ENCODE measurements at regions not wholly inside any gene's neighbourhood (a gene's known extent, or its start where the extent isn't known, plus 50 kb on each side); places are given as distances from the start of the nearest gene placed in this dataset.

DNA sequence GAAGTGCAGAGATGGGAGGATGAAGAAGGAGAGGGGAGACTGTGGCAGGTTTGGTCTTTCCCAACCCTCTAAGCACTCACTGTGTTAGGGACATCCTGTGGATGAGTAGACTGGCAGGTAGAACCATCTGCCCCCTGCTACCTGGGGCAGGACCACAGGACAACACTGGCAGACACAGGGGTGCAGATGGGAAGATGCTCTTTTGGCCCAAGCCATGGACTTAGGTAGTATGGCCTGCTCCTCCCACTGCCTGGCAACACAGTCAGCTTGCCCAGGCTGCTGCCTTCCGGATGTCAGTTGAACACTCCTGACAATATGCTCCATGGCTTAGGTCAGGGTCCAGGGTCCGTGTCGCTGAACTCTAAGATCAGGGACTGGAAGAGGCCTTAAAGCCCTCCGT, 140.7 kb upstream of the NAV2 start:
- TF ChIP-seq, protein P1, sequence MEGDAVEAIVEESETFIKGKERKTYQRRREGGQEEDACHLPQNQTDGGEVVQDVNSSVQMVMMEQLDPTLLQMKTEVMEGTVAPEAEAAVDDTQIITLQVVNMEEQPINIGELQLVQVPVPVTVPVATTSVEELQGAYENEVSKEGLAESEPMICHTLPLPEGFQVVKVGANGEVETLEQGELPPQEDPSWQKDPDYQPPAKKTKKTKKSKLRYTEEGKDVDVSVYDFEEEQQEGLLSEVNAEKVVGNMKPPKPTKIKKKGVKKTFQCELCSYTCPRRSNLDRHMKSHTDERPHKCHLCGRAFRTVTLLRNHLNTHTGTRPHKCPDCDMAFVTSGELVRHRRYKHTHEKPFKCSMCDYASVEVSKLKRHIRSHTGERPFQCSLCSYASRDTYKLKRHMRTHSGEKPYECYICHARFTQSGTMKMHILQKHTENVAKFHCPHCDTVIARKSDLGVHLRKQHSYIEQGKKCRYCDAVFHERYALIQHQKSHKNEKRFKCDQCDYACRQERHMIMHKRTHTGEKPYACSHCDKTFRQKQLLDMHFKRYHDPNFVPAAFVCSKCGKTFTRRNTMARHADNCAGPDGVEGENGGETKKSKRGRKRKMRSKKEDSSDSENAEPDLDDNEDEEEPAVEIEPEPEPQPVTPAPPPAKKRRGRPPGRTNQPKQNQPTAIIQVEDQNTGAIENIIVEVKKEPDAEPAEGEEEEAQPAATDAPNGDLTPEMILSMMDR (IDR thresholded peaks at IDR 0.05; ENCODE audit: insufficient read depth, low read length): no peak
- TF ChIP-seq SPI1 (IDR thresholded peaks at IDR 0.05; ENCODE audit: borderline replicate concordance, low read depth) (no peak), POLR2AphosphoS5 (IDR thresholded peaks at IDR 0.05; ENCODE audit: low read depth) (no peak), GABPA (IDR thresholded peaks at IDR 0.05; ENCODE audit: low read depth) (no peak)
- TF ChIP-seq, protein P2, sequence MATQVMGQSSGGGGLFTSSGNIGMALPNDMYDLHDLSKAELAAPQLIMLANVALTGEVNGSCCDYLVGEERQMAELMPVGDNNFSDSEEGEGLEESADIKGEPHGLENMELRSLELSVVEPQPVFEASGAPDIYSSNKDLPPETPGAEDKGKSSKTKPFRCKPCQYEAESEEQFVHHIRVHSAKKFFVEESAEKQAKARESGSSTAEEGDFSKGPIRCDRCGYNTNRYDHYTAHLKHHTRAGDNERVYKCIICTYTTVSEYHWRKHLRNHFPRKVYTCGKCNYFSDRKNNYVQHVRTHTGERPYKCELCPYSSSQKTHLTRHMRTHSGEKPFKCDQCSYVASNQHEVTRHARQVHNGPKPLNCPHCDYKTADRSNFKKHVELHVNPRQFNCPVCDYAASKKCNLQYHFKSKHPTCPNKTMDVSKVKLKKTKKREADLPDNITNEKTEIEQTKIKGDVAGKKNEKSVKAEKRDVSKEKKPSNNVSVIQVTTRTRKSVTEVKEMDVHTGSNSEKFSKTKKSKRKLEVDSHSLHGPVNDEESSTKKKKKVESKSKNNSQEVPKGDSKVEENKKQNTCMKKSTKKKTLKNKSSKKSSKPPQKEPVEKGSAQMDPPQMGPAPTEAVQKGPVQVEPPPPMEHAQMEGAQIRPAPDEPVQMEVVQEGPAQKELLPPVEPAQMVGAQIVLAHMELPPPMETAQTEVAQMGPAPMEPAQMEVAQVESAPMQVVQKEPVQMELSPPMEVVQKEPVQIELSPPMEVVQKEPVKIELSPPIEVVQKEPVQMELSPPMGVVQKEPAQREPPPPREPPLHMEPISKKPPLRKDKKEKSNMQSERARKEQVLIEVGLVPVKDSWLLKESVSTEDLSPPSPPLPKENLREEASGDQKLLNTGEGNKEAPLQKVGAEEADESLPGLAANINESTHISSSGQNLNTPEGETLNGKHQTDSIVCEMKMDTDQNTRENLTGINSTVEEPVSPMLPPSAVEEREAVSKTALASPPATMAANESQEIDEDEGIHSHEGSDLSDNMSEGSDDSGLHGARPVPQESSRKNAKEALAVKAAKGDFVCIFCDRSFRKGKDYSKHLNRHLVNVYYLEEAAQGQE (IDR thresholded peaks at IDR 0.05; ENCODE audit: insufficient replicate concordance, low read depth): no peak
- Histone ChIP-seq H3K27ac (replicated peaks) (no peak overlapping the region), H3K4me3 (replicated peaks; ENCODE audit: insufficient read depth, low read length) (no peak overlapping the region), H3K27me3 (ENCODE audit: insufficient read depth, poor library complexity, severe bottlenecking) (no peaks in the 10 kb centered on the region)
- no peak for DNase-seq (ENCODE audit: low read depth in 1 of 2, low spot score in 1 of 2)

DNA sequence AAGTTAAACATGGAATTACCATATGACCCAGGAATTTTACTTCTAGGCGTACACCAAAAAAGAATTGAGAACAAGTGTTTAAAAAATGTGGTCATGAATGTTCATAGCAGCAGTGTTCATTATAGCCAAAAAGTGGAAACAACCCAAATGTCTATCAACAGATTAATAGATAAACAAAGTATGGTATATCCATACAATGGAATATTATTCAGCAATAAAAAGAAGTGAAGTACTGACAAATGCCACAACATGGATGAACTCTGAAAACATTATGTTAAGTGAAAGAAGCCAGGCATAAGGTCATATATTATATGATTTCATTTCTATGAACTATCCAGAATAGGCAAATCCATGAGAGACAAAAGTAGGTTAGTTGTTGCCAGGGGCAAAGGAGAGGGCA, 141.7 kb upstream of the NAV2 start:
- no peak overlapping the region for H3K4me3 ChIP-seq (replicated peaks; ENCODE audit: insufficient read depth, low read length)
- TF ChIP-seq, protein P2 (IDR thresholded peaks at IDR 0.05; ENCODE audit: insufficient replicate concordance, low read depth): no peak
- TF ChIP-seq POLR2AphosphoS5 (IDR thresholded peaks at IDR 0.05; ENCODE audit: low read depth) (no peak), SPI1 (IDR thresholded peaks at IDR 0.05; ENCODE audit: borderline replicate concordance, low read depth) (no peak), GABPA (IDR thresholded peaks at IDR 0.05; ENCODE audit: low read depth) (no peak)
- TF ChIP-seq, protein P1 (IDR thresholded peaks at IDR 0.05; ENCODE audit: insufficient read depth, low read length): no peak
- no peak overlapping the region for H3K27ac ChIP-seq (replicated peaks)
- no peak for DNase-seq (ENCODE audit: low read depth in 1 of 2, low spot score in 1 of 2)
- no peaks in the 10 kb centered on the region for H3K27me3 ChIP-seq (ENCODE audit: insufficient read depth, poor library complexity, severe bottlenecking)

DNA sequence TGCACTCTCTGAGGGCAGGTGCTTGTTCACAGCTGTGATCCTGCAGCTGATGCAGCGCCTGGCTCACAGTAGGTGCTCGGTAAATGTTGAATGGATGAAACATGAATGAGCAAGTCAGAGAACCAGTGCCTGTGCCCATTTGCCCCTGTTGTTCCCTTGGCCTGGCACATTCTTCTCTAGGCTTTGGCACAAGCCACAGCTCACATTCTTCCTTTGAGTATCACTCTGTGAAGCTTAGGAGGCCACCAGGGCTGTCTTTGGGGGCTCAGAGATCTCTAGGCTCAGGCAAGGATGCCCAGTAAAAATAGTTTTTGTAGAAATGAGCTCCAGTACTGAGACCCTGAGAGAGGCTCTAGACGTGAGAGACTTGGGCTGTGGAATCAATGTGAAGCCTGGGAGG, 144.6 kb upstream of the NAV2 start:
- DNase-seq (ENCODE audit: low read depth in 1 of 2, low spot score in 1 of 2): no peak
- Histone ChIP-seq H3K27me3 (ENCODE audit: insufficient read depth, poor library complexity, severe bottlenecking) (no peaks in the 10 kb centered on the region), H3K27ac (replicated peaks) (no peak overlapping the region), H3K4me3 (replicated peaks; ENCODE audit: insufficient read depth, low read length) (no peak overlapping the region)
- no peak for TF ChIP-seq GABPA (IDR thresholded peaks at IDR 0.05; ENCODE audit: low read depth)
- no peak for TF ChIP-seq POLR2AphosphoS5 (IDR thresholded peaks at IDR 0.05; ENCODE audit: low read depth)
- TF ChIP-seq, protein P2 (IDR thresholded peaks at IDR 0.05; ENCODE audit: insufficient replicate concordance, low read depth): no peak
- TF ChIP-seq, protein P1 (IDR thresholded peaks at IDR 0.05; ENCODE audit: insufficient read depth, low read length): no peak
- TF ChIP-seq SPI1 (IDR thresholded peaks at IDR 0.05; ENCODE audit: borderline replicate concordance, low read depth): no peak

Data from HL-60 (cell line).